GM18507 (cell line): ENCODE measurements at regions not wholly inside any gene's neighbourhood (a gene's known extent, or its start where the extent isn't known, plus 50 kb on each side); places are given as distances from the start of the nearest gene placed in this dataset.
"Not testable (repeated sequence)": the region's sequence is repeated elsewhere in the genome, so short reads cannot be mapped to it uniquely, and the experiment has no call there.

Source experiments
- DNase-seq: peaks from one replicate; pipeline ENCODE4 v3.0.0; 2011; ENCODE audit warnings: low read depth; ENCODE audit not compliant: insufficient read length; ENCODE audit errors: extremely low spot score
- FAIRE-seq: peaks from 2 replicates; lab custom pipeline; 2011; peaks lifted over from hg19 to GRCh38; lab: Jason Lieb, UNC

DNA sequence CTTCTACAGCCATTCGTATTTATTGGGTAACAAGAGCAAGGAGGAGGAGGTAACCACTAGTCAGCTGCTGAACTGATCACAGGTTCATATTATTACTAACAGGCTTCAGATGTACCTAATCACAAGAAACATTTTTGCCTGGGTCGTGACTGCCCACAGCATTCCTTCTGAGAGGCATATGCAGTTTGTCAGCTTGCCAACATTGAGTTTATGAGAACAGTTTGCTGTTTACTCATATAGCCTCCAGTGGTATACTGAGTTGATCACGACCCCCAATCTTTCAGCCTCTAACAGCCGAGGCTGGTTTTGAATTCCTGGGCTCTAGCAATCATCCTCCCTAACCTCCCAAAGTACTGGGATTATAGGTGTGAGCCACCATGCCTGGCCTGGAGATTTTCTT lies 693.6 kb downstream of the TLE1 start:
- FAIRE-seq (no peak), DNase-seq (no peak)

- no peak for FAIRE-seq
These were observed 694.5 kb downstream of the TLE1 start for GRCh38 chr9:80994892-80995291.

DNA sequence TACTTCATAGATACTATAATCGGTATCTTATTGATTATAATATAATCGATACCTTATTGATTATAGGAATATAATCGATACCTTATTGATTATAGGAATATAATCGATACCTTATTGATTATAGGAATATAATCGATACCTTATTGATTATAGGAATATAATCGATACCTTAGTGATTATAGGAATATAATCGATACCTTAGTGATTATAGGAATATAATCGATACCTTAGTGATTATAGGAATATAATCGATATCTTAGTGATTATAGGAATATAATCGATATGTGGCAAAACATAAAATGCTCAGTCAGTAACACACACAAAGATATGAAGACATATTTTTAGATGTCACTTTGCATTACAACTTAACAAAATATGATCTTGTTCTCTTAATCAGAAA lies 703.8 kb downstream of the TLE1 start:
- DNase-seq, FAIRE-seq: not testable (repeated sequence)

More at GRCh38 chr9:80994892-80995291, 694.5 kb downstream of the TLE1 start:
- DNase-seq = no peak

DNA sequence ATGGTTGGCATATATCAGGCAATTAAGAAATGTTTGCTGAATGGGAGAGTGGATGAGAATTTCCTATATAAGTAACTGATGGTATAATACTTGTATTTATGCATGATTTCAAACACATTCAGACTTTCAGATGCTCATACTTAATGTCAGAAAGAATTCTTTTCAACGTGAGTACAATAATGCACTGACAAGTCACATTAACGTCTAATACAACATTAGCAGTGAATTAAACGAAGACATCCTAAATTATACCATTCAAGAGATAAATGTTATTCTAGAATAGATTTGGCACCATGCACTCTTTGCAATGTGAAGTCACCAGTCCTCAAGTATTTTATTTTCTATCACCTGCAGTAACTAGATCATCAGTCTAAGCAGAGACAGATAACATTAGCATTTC lies 712.9 kb downstream of the TLE1 start:
- FAIRE-seq (no peak), DNase-seq (no peak)

DNA sequence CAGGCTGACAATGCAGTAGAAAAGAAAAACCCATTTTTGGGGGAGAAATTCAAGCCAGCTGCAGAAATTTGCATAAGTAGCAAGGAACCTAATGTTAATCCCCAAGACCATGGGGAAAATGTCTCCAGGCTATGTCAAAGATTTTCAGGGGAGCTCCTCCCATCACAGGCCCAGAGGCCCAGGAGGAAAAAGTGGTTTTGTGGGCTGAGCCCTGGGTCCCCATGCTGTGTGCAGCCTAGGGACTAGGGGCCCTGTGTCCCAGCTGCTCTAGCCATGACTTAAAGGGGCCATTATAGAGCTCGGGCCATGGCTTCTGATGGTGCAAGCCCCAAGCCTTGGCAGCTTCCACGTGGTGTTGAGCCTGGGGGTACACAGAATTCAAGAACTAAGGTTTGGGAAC lies 719.0 kb downstream of the TLE1 start:
- DNase-seq = not testable (repeated sequence)

GRCh38 chr9:80968611-80969010 lies 720.7 kb downstream of the TLE1 start:
- FAIRE-seq = no peak
- no peak for DNase-seq

More for the DNA sequence above, 719.0 kb downstream of the TLE1 start:
- not testable (repeated sequence) for FAIRE-seq

DNA sequence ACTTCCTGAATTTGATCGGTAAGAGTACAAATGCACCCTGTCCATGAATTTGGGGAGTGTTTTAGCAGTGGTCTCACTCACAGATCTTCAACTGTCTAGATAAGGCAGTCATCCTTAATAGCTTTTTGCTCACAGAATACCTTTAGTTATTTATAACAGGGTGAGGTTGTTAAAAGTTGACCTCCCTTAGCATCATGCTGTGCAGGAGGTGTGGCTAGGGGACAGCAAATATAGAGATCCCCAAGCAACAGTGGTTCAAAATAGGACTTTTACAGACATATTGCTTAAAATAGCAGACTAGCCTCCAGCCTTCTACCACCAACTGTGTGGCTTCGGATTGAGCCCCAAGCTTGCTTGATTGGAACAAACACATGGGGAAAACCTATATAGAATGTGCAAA lies 724.4 kb downstream of the TLE1 start:
- no peak for FAIRE-seq
- no peak for DNase-seq

GRCh38 chr9:80964374-80964773 lies 725.0 kb downstream of the TLE1 start:
- FAIRE-seq (no peak), DNase-seq (no peak)

- no peak for DNase-seq
- FAIRE-seq = no peak
These were observed 731.5 kb downstream of the TLE1 start for GRCh38 chr9:80957801-80958200.

GRCh38 chr9:80954521-80954920 lies 734.8 kb downstream of the TLE1 start:
- DNase-seq = no peak
- FAIRE-seq = no peak

GRCh38 chr9:80952363-80952922 lies 736.9 kb downstream of the TLE1 start:
- FAIRE-seq (no peak), DNase-seq (no peak)

- FAIRE-seq (no peak), DNase-seq (no peak)
These were observed 737.7 kb downstream of the TLE1 start for GRCh38 chr9:80951675-80952074.

DNA sequence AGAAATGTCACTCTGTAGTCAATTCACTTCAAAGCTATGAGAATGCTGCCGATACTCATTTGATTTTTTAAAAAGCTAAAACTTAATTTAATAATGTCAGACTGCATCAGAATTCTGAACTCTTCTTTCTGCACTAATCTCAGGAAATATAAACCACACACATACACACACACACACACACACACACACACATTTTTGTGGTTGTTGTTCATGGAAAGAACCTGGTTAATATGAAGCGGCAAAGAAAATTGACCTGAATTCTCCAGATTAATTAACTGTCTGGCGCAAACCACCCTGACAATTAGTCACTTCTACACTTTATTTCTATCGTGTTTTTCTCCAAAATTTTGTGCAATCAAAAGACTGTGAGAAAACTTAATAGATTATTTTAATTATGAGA lies 740.5 kb downstream of the TLE1 start:
- FAIRE-seq (no peak), DNase-seq (no peak)

DNA sequence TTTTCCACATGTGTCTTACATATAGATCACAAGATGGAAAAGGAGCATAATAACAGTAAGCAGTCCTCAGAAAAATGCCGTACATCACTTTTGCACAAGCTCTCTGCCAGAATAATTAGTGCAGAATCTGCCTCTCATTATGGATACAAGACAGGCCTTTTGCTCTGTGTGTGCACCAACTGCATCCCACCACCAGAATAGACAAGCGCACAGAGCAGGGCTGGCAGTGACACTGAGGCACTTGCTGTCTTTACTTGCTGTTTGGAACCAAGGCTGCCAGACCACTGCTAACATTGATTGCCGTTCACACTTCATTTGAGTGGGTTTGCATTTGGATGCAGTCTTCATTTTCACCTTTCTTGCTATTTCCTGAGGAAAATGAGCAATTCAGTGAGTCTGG lies 741.3 kb downstream of the TLE1 start:
- DNase-seq (no peak), FAIRE-seq (no peak)

- DNase-seq (no peak), FAIRE-seq (no peak)
These were observed 742.7 kb downstream of the TLE1 start for GRCh38 chr9:80946496-80947170.

DNA sequence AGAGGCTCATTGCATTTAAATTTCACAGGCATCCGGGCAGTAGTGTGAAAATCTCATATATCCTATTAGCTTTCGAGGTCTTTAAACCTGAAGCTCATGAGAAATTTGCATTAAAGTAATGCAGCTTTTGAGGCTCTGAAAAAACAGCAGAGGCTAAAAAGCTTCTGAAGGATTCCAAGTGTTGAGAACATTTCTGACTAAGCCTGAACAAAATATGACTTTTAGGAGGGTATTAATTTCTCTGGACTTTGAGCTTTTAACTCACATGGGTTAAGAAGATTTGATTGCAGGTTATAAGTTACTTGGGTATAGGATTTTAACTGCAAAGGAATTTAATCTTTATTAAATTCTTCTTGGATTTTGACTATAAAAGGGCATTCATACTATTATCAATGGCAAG lies 743.9 kb downstream of the TLE1 start:
- FAIRE-seq = no peak
- DNase-seq = no peak

DNA sequence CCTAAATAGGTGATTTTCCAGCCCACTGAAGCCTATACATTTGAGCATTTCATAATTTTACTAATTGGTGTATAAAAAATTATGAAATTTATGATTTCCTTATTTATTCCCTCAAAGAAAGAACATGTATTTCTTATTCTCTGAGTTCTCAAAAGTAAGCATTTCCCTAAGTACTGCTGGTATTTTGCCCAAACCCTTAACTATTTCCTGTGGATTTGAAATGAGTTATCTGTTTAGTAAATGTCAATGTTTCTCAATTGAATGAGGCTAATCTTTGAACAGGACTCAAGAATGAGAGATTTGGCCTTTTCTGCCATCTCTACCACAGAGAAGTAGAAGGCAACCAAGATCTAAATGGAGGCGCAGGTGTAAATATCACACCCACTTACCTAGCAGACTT lies 751.7 kb downstream of the TLE1 start:
- no peak for DNase-seq
- FAIRE-seq = no peak

DNA sequence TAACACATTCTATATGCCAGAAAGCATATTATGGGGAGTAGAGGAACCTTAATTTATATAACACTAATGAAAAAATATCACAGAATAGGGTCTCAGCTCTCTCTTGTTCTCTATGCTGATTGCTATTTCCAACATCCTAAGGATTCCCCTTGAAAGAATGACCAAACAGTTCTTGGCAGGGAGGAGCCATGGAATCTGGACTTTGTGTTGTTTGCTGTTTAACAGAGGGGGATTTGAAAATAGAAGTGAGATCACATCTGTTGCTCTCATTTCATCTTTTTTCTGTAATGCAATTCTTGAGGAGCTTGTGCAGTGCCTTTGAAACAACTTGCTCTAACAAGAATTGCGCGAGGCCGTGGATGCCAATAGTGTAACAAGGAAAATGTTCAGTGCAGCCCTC lies 755.3 kb downstream of the TLE1 start:
- FAIRE-seq (no peak), DNase-seq (no peak)

DNA sequence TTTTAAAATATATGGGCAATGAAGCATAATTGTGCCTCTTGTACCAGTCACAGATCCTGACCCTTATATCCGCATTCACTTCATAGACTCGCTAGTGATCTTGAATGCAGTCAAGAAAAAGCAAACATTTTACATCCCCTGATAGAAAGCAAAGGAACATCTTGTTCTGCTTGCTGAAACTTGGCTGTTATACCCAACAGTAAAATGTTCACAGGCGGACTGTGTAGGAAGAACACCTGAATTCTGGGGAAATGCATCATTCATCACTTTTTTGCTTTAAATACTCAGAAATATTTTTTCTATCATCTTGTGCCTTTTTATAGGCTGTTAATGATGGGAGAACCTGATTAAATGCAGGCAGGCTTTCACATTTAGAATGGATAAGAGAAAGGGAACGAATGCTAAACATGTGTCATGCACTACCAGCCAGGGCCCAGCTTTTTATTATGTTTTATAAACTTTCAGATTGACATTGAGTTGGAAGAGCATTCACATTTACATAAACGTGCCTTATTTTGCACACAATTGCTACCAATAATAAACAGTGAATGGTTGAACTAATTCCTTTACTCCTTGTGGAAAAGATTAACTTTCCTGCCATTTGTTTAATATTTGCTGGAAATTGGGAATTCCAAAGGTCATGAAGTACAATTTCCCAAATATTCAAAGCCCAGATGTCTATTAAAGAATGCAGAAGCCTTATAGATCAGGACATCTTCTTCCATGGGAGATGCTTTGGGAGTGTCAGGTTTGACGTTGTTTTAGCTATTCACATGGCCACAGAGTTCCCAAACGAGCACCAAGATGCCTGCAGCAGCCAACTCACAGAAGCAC lies 756.2 kb downstream of the TLE1 start:
- no peak for FAIRE-seq
- DNase-seq = no peak

DNA sequence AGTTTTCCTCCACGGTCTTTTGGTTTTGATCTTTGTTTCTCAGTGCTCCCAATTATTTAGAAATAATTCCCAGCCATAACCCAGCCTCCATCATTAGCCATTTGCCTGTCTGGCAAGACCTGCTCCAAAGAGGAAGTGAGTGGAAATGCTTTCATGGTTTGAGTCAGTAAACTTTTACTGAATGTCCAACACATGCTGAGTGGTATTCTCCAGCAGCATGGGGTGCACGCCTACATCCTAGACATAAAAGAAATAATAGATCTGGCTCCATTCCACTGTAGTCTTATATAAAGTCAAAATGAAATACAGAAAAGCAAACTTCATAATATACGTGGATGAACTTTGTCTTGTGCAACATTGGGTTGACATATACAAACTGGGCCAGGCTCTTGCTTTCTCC lies 757.2 kb downstream of the TLE1 start:
- no peak for FAIRE-seq
- no peak for DNase-seq

DNA sequence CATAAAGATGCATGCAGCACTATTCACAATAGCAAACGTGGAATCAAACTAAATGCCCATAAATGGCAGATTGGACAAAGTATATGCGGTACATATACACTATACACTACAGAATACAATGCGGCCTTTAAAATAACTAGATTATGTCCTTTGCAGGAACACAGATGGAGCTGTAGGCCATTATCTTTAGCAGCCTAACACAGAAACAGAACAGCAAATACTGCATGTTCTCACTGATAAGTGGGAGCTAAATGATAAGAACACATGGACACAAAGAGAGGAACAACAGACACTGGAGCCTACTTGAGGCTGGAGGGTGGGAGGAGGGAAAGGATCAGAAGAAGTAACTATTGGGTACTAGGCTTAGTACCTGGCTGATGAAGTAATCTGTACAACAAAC lies 758.2 kb downstream of the TLE1 start:
- FAIRE-seq (no peak), DNase-seq (no peak)
